WERI-Rb-1 (cell line): ENCODE measurements at regions not wholly inside any gene's neighbourhood (a gene's known extent, or its start where the extent isn't known, plus 50 kb on each side); places are given as distances from the start of the nearest gene placed in this dataset.

Experiments
- DNase-seq: peaks from one replicate; pipeline ENCODE4 v3.0.0-alpha.2; 2020
- H3K27ac ChIP-seq: fragments of 250-450 bp; sonication (Bioruptor Pico); 2 replicates; pipeline ENCODE4 v1.5.1; 2020; ENCODE audit warnings: mild to moderate bottlenecking, moderate library complexity
- H3K27me3 ChIP-seq: fragments of 250-450 bp; sonication (Bioruptor Pico); 2 replicates; pipeline ENCODE4 v1.5.1; 2021; ENCODE audit warnings: mild to moderate bottlenecking, low read depth, moderate library complexity; ENCODE audit not compliant: insufficient read depth, severe bottlenecking
- H3K36me3 ChIP-seq: fragments of 250-450 bp; sonication (Bioruptor Pico); 2 replicates; pipeline ENCODE4 v1.5.1; 2020; ENCODE audit warnings: mild to moderate bottlenecking, moderate library complexity
- H3K4me3 ChIP-seq: 2 replicates; pipeline ENCODE4 v1.5.1; 2011; ENCODE audit warnings: low read depth, mild to moderate bottlenecking, control low read depth, low read length
- H3K9me3 ChIP-seq: fragments of 250-450 bp; sonication (Bioruptor Pico); 2 replicates; pipeline ENCODE4 v1.5.1; 2021; ENCODE audit warnings: mild to moderate bottlenecking, moderate library complexity; ENCODE audit not compliant: severe bottlenecking
- TF ChIP-seq, protein P1 (sequence below): IDR thresholded peaks from 2 replicates; pipeline ENCODE4 v1.5.1; 2011; ENCODE audit warnings: low read depth, mild to moderate bottlenecking, control low read depth, inconsistent platforms, low read length

DNA sequence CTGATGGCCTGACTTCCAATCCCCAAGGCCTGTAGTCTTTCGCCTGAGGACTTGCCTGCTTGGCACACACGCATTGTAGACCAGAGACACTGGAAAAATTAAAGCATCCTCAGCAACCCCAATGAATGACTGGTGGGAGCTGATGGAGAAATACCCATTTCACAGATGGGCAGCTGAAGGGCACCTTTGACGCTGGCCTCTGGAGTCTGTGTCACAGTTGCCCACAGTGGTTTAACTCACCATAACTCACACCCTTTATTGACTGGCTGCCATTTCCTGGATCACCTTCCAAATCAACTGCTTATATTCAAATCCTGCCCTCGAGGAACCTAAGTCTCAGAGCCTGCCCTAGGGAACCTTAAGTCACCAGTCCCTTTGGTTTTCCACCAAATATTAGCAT is 183.1 kb downstream of the SHQ1 start:
- TF ChIP-seq, protein P1, sequence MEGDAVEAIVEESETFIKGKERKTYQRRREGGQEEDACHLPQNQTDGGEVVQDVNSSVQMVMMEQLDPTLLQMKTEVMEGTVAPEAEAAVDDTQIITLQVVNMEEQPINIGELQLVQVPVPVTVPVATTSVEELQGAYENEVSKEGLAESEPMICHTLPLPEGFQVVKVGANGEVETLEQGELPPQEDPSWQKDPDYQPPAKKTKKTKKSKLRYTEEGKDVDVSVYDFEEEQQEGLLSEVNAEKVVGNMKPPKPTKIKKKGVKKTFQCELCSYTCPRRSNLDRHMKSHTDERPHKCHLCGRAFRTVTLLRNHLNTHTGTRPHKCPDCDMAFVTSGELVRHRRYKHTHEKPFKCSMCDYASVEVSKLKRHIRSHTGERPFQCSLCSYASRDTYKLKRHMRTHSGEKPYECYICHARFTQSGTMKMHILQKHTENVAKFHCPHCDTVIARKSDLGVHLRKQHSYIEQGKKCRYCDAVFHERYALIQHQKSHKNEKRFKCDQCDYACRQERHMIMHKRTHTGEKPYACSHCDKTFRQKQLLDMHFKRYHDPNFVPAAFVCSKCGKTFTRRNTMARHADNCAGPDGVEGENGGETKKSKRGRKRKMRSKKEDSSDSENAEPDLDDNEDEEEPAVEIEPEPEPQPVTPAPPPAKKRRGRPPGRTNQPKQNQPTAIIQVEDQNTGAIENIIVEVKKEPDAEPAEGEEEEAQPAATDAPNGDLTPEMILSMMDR = no peak
- no peak for DNase-seq

GRCh38 chr3:72664184-72664975 is 183.9 kb downstream of the SHQ1 start:
- TF ChIP-seq, protein P1 = no peak
- Histone ChIP-seq H3K36me3 (no peaks in the 10 kb centered on the region), H3K27me3 (no peaks in the 10 kb centered on the region), H3K27ac (peak overlapping the region; percentile 72), H3K9me3 (no peaks in the 10 kb centered on the region), H3K4me3 (no peak overlapping the region)
- DNase-seq = no peak

More for the DNA sequence above, 183.1 kb downstream of the SHQ1 start:
- Histone ChIP-seq H3K27ac (peak overlapping the region; percentile 72), H3K36me3 (no peaks in the 10 kb centered on the region), H3K9me3 (no peaks in the 10 kb centered on the region), H3K27me3 (no peaks in the 10 kb centered on the region), H3K4me3 (no peak overlapping the region)

- Histone ChIP-seq H3K36me3 (no peaks in the 10 kb centered on the region), H3K27me3 (no peaks in the 10 kb centered on the region), H3K9me3 (no peaks in the 10 kb centered on the region), H3K27ac (no peak overlapping the region), H3K4me3 (no peak overlapping the region)
- TF ChIP-seq, protein P1 = no peak
- no peak for DNase-seq
These were observed 184.8 kb downstream of the SHQ1 start for GRCh38 chr3:72663429-72663828.

DNA sequence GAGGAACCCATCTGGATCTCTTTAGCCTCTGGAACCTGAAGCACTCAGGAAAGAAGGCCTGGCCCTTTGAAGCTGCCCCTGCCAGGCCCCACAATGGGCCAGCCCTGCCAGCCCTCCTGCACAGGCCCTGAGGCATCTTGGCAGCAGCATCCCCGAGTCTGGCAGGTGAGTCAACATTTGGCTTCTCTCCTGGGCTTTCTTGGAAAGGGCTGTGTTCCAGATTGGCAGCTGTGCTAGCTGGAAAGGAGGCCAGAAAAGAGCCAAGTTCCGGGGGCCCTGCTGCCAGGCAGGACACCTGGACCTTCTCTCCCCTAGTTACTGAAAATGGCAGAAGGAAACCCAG is 187.2 kb downstream of the SHQ1 start:
- TF ChIP-seq, protein P1 = no peak
- DNase-seq = no peak
- Histone ChIP-seq H3K4me3 (no peak overlapping the region), H3K27me3 (no peaks in the 10 kb centered on the region), H3K9me3 (no peaks in the 10 kb centered on the region), H3K36me3 (no peaks in the 10 kb centered on the region), H3K27ac (no peak overlapping the region)

- peak; percentile 20 for DNase-seq
- Histone ChIP-seq H3K9me3 (no peaks in the 10 kb centered on the region), H3K27ac (no peak overlapping the region), H3K27me3 (no peaks in the 10 kb centered on the region), H3K4me3 (no peak overlapping the region), H3K36me3 (no peaks in the 10 kb centered on the region)
- TF ChIP-seq, protein P1 = no peak
These were observed 187.8 kb downstream of the SHQ1 start for GRCh38 chr3:72660270-72661114.
